GM18520 (cell line): ENCODE measurements at regions not wholly inside any gene's neighbourhood (a gene's known extent, or its start where the extent isn't known, plus 50 kb on each side); places are given as distances from the start of the nearest gene placed in this dataset.
"Not testable (repeated sequence)": the region's sequence is repeated elsewhere in the genome, so short reads cannot be mapped to it uniquely, and the experiment has no call there.

ENCODE experiments used
- ATAC-seq: cut with Tn5 transposase; IDR thresholded peaks from one replicate; pipeline ENCODE4 v1.9.1; 2021; ENCODE audit not compliant: unreplicated experiment

DNA sequence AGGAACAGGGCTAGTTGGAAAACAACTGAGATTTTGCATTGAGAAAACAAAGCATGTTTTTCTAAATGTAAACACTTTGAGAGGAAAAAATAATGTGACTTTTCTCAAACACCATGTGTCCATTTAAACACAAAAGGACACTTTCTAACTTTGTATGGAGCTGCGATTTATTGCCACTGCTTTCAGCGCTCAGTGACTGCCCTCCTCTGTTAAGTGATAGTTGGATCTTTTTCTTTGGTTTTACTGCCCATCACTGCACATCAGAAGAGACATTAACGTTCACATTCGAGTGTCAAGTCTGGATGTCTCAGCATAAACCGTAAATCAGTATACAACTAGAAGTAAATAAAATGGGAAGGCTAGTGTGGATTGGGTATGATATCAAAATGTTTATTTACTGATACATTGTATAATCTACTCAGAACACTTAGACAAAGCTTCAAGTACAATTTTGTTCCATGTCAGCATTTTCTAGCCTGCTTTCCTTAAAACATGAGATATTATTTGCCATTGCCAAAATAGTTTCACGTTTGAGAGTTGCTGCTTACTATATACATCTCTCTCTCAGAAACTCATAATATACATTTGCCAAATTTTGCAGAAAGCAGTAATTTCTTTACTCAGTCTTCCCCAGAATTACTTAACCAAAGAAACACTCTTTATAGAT, 237.6 kb downstream of the IKZF2 start:
- no peak for ATAC-seq

DNA sequence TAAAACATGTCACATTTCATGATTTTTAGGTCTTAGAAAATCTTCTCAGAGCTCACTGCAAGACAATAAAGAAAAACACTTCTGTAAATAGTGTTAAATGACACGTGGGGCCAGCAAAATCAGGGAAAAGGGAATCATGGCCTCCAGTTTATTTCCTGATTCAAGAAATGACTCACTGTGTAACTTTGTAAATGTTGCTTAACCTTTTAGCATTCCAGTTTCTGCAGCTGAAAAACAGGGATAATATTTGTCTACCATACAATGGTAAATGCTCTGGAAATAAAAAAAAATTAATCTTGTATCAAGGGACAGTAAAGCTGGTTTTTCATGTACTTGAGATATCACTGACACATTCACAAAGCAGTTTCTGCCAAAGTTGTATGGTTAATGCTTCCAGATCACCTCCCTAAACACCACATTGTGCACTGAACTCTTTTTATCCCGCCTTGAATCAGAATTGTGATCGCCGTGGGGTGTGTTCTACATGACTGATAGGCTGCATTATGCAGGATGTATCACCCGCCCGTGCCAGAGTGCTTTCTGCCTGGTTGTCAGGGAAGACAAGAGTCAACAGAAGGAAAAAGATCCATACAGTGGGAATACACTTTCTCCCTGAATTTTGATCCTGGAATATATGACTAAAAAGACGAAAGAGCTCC, 238.8 kb downstream of the IKZF2 start:
- no peak for ATAC-seq

DNA sequence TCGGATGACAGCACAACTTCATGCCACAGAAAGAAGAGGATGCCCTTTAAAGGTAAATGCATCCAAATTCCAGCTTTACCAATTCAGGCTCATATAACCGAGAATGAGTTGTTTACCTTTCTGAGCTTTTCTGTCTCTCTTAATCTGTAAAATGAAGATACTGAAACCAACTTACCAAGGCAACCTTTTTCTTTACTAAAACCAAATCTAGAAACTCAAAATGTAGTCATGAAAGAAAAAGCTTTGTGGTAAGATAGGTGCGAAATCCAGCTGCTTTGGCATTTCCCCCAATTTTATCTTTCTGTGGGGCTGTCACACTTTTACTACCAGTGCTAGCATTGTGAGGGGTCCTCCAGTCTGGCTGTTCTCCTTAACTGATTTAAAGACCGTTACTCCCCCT, 240.4 kb downstream of the IKZF2 start:
- no peak for ATAC-seq

DNA sequence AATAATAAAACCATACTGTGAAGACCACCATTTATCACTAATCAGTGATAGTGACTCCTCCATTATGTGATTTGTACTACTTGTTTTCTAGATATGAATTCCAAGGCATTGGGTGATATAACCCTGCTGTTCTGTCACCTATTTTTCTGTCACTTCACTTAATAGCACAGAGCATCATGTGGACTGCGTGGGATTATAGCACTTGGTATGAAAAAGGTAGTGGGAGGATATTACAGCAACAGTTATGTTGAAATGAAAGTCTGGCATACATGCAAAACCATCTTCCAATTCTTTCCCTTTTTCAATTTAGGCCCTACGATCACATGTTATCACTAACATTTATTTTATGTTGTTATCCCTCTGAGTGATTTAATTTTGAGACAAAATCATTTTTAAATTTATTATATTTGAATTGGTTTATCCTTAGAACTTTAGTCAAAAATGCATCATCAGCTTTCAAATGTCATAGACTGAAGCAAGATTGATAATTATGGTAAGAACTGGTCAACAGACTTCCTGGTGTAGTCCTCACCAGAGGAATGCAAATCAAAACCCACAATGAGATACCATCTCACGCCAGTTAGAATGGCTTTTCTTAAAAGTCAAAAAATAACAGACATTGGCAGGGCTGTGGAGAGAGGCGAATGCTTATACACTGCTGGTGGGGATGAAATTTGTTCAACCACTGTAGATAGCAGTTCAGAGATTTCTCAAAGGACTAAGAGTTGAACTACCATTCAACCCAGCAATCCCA, 242.6 kb downstream of the IKZF2 start:
- ATAC-seq, result no peak

DNA sequence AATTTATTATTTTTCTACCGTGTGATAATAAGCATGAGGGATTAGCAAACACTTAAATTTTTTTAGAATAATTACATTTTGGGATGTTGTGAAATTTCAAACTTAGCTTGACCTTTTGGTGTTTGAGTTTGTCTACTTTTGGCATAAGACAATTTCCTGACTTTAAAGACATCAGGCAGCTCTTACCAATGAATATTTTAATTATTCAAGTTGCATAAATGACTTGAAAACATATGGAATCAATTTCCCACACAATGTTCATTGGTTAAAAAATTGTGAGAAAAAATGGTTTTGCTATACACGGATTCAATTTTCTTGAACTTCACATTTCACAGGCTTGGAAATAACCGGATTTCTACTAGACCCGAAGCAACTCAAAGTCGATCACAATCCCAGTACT, 243.4 kb downstream of the IKZF2 start:
- no peak for ATAC-seq

DNA sequence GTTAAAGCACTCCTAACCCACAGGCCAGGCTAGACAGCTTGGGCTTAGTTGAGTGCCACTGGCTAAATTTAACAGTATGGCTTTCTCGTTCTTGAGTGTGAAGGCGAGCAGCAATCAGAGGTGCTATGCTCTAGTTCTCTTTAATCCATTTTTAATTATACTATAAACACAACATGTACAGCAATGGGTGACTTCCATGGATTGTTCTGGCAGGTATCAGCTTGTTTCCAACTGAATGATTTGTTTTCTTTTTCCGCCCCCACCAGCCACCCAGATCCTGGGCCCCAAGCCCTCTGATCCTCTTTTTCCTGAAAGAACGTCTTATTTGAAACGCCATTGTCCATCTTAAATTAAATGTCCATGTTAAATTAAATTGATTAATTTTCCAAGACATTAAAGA, 244.8 kb downstream of the IKZF2 start:
- ATAC-seq, result no peak

DNA sequence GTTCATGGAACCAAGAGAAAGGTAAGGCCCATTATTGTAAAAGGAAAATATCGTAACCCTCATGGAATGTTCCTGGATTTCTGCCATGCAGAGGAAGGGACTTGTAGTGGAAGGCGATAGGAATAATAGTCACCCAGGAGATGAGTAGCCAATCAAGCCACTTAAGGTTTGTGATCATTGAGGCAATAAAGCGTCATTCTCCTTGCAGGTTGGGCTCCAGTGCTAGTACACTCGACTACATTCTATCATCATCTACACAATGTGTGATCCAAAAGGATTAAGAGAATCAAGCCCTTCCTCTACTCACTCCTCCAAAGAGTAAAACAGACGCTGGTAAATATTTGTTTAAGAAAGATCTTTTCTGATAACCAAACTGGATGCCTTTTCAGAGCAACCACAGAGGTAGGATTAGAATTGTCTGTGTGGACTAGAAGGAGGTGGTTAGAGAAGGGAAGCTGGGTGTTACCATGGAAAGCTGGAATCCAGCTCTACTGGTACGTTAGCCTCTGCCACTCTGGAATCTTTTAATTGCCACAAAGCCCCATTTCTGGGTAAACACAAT, 245.7 kb downstream of the IKZF2 start:
- ATAC-seq, result no peak

DNA sequence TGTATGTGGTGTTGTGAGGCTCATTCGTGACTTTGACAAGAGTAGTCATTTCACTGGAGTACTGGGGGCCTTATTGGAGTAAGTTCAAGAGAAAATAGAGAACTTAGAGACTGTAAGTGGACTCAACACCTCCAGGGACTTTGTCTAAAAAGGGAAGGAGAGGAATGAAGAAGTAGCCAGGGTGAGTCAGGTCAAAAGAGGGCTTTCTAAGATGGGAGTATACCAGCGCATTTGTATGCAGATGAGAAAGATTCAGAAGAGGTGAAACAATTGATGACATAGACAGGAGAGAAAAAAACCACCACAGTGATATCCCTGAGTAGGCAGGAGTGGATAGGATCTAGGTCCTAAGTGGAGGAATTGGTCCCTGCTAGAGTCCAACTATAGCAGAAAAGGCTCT, 246.8 kb downstream of the IKZF2 start:
- no peak for ATAC-seq

DNA sequence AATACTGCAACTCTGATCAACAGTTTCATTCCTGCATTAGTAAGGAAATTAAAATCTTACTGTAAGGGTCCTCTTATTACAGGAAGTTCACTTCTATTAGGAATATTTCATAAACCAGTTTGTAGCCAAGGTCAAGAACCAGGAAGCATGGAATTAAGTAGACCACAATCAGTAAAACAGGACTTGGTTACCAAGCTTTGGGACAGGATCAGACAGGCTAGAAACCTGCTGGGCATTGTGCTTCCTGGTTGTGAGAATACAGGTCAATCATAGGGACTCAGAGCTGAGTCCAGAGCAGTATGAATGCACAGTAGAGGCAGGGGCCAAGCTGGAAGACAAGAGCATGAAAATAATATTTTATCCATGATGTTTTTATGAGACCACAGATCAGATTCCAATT, 248.0 kb downstream of the IKZF2 start:
- ATAC-seq, result no peak

DNA sequence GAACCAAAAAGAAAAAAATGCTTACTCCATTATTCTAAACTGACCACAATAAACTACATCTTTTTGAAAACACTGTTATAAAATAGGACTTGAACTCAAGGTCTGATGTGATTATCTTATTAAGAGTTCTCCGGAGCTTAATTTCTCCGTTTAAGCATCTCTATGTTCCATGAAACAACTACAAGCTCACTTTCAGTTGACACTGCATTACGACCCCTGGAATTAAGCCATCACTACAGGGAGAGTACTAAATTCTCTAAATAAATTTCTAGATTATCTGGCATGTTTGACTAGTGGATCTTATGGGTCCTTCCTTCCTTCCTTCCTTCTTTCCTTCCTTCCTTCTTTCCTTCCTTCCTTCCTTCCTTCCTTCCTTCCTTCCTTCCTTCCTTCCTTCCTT, 249.0 kb downstream of the IKZF2 start:
- no peak for ATAC-seq

DNA sequence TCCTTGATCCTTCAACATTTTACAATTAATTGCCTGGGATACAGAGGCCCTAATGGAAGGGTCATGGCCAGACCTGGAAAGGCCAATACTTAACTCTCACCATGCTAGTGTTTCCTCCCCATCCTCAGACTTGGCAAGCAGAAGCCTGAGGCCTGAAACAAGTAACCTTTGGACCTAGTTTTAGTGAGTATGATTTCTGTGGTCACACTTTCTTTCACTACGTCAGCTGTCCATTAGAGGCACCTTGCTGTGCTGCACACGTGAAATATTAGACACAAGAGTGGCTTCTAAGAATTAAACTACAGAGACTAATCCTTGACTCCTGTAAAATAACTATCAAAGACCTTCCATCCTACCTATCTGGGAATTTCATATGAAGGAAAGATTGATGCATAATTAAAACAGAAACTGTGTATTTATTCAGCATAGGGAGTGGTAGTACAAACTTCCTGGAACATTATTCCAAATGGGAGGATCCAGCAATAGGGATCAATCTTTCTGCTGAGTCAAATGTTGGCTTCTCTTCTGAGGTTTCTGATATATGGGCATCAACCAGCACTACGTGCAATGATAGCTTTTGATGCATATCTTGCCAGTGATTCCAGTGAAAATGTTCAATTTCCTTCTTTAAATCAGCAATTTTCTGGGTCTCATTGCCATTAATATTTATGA, 249.7 kb downstream of the IKZF2 start:
- ATAC-seq, result no peak

DNA sequence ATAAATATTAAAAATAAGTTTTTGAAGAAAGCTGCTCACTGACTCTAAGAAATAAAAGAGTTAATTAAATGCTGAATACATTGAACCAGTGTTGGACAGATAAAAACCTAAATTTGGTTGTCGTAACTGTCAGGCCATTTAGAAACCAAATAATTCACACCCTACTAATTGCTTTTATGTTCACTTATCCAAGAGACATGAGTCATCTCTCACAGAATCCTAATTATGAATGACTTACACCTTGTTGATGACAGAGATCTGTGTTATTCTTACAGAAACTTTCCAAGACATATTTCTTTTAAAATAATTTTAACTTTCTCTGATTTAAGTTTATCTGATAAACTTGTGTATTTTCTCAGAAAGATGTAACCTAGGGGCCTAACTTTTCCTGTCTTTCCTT, 250.7 kb downstream of the IKZF2 start:
- ATAC-seq, result no peak

DNA sequence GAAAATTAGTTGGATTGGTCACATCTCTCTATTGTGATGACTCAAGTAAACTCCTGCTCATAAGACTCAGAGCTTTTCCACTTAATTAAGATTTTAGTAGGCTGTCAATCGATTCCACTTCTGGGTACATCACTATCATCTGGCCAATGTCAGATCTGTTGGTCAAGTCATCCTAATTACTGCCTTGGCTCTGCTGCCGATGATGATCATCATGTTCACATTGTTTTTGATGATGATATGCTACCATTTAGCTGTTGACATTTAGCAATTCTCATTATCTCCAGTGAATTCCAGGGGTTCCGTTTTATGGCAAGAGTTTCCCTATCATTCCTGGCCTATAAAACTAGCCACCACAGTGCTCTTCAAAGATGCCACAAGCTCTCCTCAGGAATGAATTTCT, 253.4 kb downstream of the IKZF2 start:
- no peak for ATAC-seq

DNA sequence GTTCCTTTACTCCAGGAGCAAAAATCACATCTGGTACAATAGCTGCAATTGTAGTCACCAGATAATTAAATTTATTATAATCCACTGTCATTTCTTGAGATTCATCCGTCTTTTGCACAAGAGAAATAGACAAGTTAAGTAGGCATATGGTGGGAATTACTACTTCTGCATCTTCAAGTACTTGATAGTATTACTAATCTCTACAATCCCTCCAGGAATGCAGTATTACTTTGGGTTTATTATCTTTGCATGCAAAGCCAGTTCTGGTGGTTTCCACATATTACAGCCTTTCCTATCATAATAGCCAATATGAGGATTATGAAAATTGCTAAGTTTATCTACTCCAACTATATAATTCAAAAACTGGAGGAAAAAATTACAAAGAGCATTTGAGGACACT, 254.1 kb downstream of the IKZF2 start:
- no peak for ATAC-seq

DNA sequence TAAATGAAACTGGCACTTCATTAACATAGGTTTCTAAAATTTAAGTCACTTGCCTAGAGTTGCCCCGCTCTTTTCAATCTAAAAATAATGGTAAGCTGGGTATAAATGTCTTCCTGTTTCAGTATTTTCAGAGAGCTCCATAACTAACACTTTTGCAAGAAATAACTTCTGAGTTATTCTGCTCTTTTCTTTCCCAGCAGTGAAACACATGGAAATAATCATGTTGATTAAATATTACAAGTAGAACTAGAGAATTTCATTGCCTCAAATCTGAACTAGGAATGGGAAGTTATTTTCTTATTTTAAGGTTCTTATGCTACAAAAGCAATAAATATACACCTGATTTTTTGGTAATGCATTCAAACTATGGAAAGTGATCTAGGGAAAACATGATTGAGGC, 257.4 kb downstream of the IKZF2 start:
- ATAC-seq, result no peak

DNA sequence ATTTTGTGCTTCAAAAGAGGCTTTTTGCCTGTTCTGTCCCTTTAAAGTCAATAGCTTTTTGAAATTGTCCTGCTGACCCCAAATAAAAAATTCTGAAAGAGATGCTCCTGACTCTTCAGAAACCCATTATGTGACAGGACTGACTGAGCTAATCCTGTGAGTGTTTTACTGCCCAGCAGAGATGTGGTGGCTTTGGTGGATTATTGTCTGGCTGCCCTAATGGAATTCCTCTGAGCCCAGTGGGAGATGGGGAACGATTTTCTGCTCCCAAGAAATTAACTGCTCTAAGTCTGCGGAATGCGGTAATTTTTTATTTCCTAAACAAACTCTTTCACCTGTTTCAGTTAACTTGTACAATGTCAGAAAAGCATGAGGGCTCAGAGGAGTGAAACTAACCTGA, 258.2 kb downstream of the IKZF2 start:
- no peak for ATAC-seq

DNA sequence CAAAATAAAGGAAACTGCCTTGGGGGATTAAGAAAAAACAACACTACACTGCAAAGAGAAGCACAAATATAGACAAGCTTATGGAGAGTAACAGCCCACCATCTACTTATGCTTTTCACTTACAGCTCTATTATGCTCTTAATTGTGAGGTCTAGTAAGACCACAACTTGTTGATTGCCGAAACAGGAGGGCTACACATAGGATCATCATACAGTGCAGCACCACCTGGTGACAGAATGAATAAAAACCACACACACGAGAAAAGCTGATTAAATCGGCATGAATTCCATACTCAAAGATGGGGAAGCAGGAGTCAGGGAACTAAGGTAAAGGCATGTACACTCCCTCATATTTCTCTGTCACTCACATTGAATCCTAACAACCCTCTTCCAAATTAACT, 259.2 kb downstream of the IKZF2 start:
- ATAC-seq, result no peak

DNA sequence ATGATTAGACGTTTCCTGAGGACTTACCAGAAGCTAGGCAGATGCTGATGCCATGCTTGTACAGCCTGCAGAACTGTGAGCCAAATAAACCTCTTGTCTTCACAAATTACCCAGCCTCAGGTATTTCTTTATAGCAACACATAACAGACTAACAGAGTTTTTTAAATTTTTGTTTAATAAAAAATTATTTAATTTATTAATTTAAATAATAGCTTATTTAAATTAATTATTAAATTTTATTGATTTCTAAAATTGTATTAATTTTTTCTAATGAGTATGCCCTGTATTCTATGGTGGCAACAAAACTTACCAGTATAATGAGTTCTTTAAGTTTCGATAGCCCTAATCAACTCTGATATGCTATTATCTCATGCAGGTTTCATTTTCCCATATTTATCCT, 259.8 kb downstream of the IKZF2 start:
- ATAC-seq, result no peak

DNA sequence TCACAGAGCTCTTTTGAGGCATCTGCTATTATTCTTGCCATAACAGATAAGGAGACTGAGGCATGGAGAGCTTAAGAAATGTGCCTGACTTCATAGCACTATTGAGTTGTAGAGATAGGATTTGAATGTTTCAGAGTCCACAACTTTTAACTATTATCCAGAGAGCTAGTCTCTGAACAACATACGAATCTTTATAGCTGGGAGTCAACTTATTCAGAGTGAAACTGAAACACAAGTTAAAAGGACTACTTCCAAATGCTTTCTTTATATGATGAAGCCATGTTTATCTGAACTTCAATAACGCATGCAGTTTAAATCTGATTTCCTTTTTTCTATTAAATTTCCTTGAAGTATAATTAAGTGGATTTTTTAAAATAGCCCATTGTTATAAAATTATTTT, 268.8 kb downstream of the IKZF2 start:
- ATAC-seq, result no peak

DNA sequence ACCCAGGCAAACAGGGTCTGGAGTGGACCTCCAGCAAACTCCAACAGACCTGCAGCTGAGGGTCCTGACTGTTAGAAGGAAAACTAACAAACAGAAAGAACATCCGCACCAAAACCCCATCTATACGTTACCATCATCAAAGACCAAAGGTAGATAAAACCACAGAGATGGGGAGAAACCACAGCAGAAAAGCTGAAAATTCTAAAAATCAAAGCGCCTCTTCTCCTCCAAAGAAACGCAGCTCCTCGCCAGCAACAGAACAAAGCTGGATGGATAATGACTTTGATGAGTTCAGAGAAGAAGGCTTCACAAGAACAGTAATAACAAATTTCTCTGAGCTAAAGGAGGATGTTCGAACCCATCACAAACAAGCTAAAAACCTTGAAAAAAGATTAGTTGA, 274.9 kb downstream of the IKZF2 start:
- not testable (repeated sequence) for ATAC-seq

DNA sequence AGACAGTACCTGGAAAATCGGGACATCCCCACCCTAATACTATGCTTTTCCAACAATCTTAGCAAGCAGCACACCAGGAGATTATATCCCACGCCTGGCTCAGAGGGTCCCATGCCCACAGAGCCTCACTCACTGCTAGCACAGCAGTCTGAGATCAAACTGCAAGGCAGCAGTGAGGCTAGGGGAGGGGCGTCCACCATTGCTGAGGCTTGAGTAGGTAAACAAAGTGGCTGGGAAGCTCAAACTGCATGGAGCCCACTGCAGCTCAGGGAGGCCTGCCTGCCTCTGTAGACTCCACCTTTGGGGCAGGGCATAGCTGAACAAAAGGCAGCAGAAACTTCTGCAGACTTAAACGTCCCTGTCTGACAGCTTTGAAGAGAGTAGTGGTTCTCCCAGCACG, 275.5 kb downstream of the IKZF2 start:
- ATAC-seq, result not testable (repeated sequence)

DNA sequence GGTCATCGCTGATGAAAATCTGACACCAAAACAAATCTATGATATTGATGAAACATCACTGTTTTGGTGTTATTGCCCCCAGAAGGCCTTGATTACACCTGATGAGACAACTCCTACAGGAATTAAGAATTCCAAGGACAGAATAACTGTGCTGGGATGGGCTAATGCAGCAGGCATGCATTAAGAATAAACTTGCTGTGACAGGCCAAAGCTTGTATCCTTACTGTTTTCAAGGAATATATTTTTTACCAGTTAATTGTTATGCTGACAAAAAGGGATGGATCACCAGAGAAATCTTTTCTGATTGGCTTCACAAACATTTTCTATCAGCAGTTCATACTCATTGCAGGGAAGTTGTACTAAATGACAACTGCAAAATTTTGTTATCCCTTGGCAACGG, 278.2 kb downstream of the IKZF2 start:
- no peak for ATAC-seq
